Aorta (tissue), 5 donors: ENCODE measurements at regions not wholly inside any gene's neighbourhood (a gene's known extent, or its start where the extent isn't known, plus 50 kb on each side); places are given as distances from the start of the nearest gene placed in this dataset.
"Not testable (repeated sequence)": the region's sequence is repeated elsewhere in the genome, so short reads cannot be mapped to it uniquely, and the experiment has no call there.

Experiments
- ATAC-seq: fragments of 200-7000 bp; cut with Tn5 transposase; one replicate; pipeline ENCODE4 v1.9.1; 2022; ENCODE audit warnings: moderate library complexity; ENCODE audit not compliant: low FRiP score
- DNase-seq, 2 donors: peaks; one replicate each; pipeline ENCODE4 v3.0.0-alpha.2; 2020
- H3K27ac ChIP-seq, 2 donors: one replicate each; pipeline ENCODE4 v1.5.1; 2013; ENCODE audit warnings: low read length in 2 of 2, mild to moderate bottlenecking in 2 of 2, moderate library complexity in 2 of 2, control low read depth in 1 of 2, inconsistent platforms in 1 of 2, low read depth in 1 of 2
- H3K27me3 ChIP-seq, 2 donors: one replicate each; pipeline ENCODE4 v1.6.1; 2013; ENCODE audit warnings: control low read depth in 1 of 2, low read length in 1 of 2, mild to moderate bottlenecking in 1 of 2, moderate library complexity in 1 of 2; ENCODE audit not compliant: insufficient read depth in 2 of 2, control insufficient read depth in 1 of 2
- H3K36me3 ChIP-seq, 2 donors: one replicate each; pipeline ENCODE4 v1.6.1; 2013; ENCODE audit warnings: control low read depth in 1 of 2, low read length in 1 of 2, mild to moderate bottlenecking in 1 of 2; ENCODE audit not compliant: insufficient read depth in 2 of 2, control insufficient read depth in 1 of 2
- H3K4me1 ChIP-seq, 2 donors: one replicate each; pipeline ENCODE4 v1.6.1; 2013; ENCODE audit warnings: low read length in 2 of 2, control low read depth in 1 of 2, mild to moderate bottlenecking in 1 of 2, moderate library complexity in 1 of 2; ENCODE audit not compliant: insufficient read depth in 2 of 2, control insufficient read depth in 1 of 2
- H3K4me3 ChIP-seq, 2 donors: one replicate each; pipeline ENCODE4 v1.5.1; 2013; ENCODE audit warnings: low read length in 2 of 2, control low read depth in 1 of 2, mild to moderate bottlenecking in 1 of 2
- H3K9me3 ChIP-seq: one replicate; pipeline ENCODE4 v1.6.1; 2013; ENCODE audit warnings: mild to moderate bottlenecking, low read length; ENCODE audit not compliant: control insufficient read depth
- WGBS, 2 donors: extraction: QIAGEN DNeasy Blood & Tissue Kit; methylation state at CpG; one replicate each; pipeline ENCODE4 v1.1.7; 2013; 5-methylcytosine and 5-hydroxymethylcytosine counted together
- intact Hi-C, 2 donors: fragments of 100-400 bp; cut with DNase I; formaldehyde crosslinking; loops; one replicate each; pipeline versions ENCODE4 v1.14.2 to v1.15.0; 2022
- donor health status: healthy with polysubstance abuse.
- donor health status: Bipolar disorder and iron deficiency.
- donor health status: DM: no; HTN: no; CAD: no.
- donor health status: DM: no; HTN: no; CAD: no.
- donor health status: DM: yes; HTN: yes; CAD: no.

DNA sequence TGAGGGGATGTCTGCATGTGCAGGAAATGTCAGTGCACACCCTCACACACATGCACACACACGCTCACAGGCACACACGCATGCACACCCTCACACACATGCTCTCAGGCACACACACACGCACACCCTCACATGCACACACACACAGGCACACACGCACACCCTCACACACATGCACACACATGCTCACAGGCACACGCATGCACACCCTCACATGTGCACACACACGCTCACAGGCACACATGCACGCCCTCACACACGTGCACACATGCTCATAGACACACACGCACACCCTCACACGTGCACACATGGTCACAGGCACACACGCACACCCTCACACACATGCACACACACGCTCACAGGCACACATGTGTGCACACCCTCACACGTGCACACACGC is 77.6 kb upstream of the ZNF469 start:
- H3K9me3 ChIP-seq, result no peaks in the 10 kb centered on the region
- H3K4me1 ChIP-seq, result no peaks in the 10 kb centered on the region
- H3K27me3 ChIP-seq, result no peaks in the 10 kb centered on the region
- H3K27ac ChIP-seq, result no peak overlapping the region
- no peak overlapping the region for H3K4me3 ChIP-seq
- no peaks in the 10 kb centered on the region for H3K36me3 ChIP-seq
- DNase-seq (no peak), ATAC-seq (no peak)
- 94 to 95% methylated on average over 14 of the region's 14 CpGs for WGBS, 2 donors
- intact Hi-C loops, result no loop called here

DNA sequence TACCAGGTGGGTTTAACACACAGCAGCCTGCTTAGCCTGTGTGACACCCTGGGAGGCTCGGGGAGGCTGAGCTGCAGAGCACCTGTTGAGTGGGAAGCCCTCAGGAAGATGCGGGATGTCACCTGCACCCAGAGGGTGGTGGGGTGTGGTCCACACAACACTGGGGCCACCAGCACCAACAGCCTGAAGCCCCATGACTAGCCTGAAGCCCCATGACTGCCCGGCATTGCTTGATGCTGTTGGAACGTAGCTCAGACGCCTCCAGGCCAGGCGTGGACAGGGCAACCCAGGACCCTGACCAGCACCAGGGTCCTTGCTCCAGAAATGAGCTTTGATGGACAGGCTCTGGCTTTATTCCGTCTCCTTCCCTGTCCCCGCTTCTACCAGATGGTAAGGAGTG is 76.3 kb upstream of the ZNF469 start:
- DNase-seq (peak in 1 of 2 donors; percentile 51), ATAC-seq (peak; percentile 5)
- Histone ChIP-seq H3K27me3 (no peaks in the 10 kb centered on the region), H3K9me3 (no peaks in the 10 kb centered on the region), H3K27ac (peak overlapping the region in 1 of 2 donors; percentile 20), H3K4me3 (no peak overlapping the region), H3K36me3 (no peaks in the 10 kb centered on the region), H3K4me1 (no peaks in the 10 kb centered on the region)
- intact Hi-C loops, result no loop called here
- WGBS, 2 donors, result 77 to 86% methylated on average over 8 of the region's 8 CpGs

- Histone ChIP-seq H3K36me3 (no peaks in the 10 kb centered on the region), H3K4me1 (no peaks in the 10 kb centered on the region), H3K27ac (peak overlapping the region in 1 of 2 donors; percentile 48), H3K27me3 (no peaks in the 10 kb centered on the region), H3K9me3 (no peaks in the 10 kb centered on the region), H3K4me3 (no peak overlapping the region)
- peak in 1 of 2 donors; percentile 62 for DNase-seq
- intact Hi-C loops, result no loop called here
- ATAC-seq, result peak; percentile 19
- WGBS, 2 donors, result 9 to 13% methylated on average over 6 of the region's 6 CpGs
Observed at GRCh38 chr16:88306860-88307545, 75.8 kb upstream of the ZNF469 start.

- ATAC-seq (no peak), DNase-seq (peak in 1 of 2 donors; percentile 38)
- Histone ChIP-seq H3K36me3 (no peaks in the 10 kb centered on the region), H3K4me3 (no peak overlapping the region), H3K27me3 (no peaks in the 10 kb centered on the region), H3K9me3 (no peaks in the 10 kb centered on the region), H3K4me1 (no peaks in the 10 kb centered on the region), H3K27ac (no peak overlapping the region)
- 92 to 94% methylated on average over 5 of the region's 5 CpGs for WGBS, 2 donors
- intact Hi-C loops, result no loop called here
Observed at GRCh38 chr16:88308441-88309173, 74.2 kb upstream of the ZNF469 start.

DNA sequence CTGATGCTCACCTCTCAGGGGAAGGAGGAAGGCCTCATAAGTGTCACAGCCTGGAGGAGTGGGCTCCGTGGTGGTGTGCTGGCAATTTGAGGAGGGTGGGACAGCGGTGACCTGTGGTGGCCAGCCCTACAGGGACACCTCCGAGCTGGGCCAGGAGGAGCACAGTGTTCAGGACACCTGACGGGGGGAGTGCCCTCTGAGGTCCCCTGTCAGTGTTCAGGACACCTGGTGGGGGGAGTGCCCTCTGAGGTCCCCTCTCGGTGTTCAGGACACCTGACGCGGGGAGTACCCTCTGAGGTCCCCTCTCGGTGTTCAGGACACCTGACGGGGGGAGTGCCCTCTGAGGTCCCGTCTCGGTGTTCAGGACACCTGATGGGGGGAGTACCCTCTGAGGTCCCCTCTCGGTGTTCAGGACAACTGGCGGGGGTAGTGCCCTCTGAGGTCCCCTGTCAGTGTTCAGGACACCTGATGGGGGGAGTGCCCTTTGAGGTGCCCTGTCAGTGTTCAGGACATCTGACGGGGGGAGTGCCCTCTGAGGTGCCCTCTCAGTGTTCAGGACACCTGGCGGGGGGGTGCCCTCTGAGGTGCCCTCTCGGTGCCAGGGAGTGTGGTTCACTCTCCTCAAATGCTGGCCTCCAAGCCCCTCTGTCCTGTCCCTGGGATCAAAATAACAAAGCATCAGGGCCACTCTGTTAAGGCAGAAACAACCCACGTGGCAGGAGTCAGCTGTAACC is 73.4 kb upstream of the ZNF469 start:
- no peaks in the 10 kb centered on the region for H3K9me3 ChIP-seq
- H3K4me1 ChIP-seq, result no peaks in the 10 kb centered on the region
- 95 to 96% methylated on average over 17 of the region's 17 CpGs for WGBS, 2 donors
- ATAC-seq (no peak), DNase-seq (peak in 1 of 2 donors; percentile 57)
- H3K4me3 ChIP-seq, result no peak overlapping the region
- H3K27me3 ChIP-seq, result no peaks in the 10 kb centered on the region
- H3K36me3 ChIP-seq, result no peaks in the 10 kb centered on the region
- intact Hi-C loops, result no loop called here
- H3K27ac ChIP-seq, result no peak overlapping the region

- no peak for ATAC-seq
- Histone ChIP-seq H3K9me3 (no peaks in the 10 kb centered on the region), H3K27me3 (no peaks in the 10 kb centered on the region), H3K4me3 (no peak overlapping the region), H3K27ac (no peak overlapping the region), H3K4me1 (no peaks in the 10 kb centered on the region), H3K36me3 (no peaks in the 10 kb centered on the region)
- WGBS, 2 donors, result 74 to 83% methylated on average over 3 of the region's 3 CpGs
- intact Hi-C loops, result no loop called here
- no peak for DNase-seq
Observed at GRCh38 chr16:88309908-88310265, 72.9 kb upstream of the ZNF469 start.

- ATAC-seq (no peak), DNase-seq (peak in 1 of 2 donors; percentile 51)
- no peak overlapping the region for H3K27ac ChIP-seq
- H3K27me3 ChIP-seq, result no peaks in the 10 kb centered on the region
- WGBS, 2 donors, result 88 to 89% methylated on average over 14 of the region's 14 CpGs
- intact Hi-C loops, result no loop called here
- H3K4me3 ChIP-seq, result no peak overlapping the region
- H3K4me1 ChIP-seq, result no peaks in the 10 kb centered on the region
- no peaks in the 10 kb centered on the region for H3K9me3 ChIP-seq
- H3K36me3 ChIP-seq, result no peaks in the 10 kb centered on the region
Observed at GRCh38 chr16:88310796-88311605, 71.8 kb upstream of the ZNF469 start.

- H3K27ac ChIP-seq, DNase-seq, H3K4me3 ChIP-seq, H3K9me3 ChIP-seq, H3K4me1 ChIP-seq, H3K36me3 ChIP-seq, H3K27me3 ChIP-seq, ATAC-seq, intact Hi-C loops: not testable (repeated sequence)
Observed at GRCh38 chr16:88311860-88312259, 70.9 kb upstream of the ZNF469 start.
